Adrenal gland (tissue), 5 donors: ENCODE measurements at regions not wholly inside any gene's neighbourhood (a gene's known extent, or its start where the extent isn't known, plus 50 kb on each side); places are given as distances from the start of the nearest gene placed in this dataset.

Source experiments
- CTCF ChIP-seq, 6 experiments: fragments of 450-650 bp in 4 of 6; fragments of 200-600 bp in 2 of 6; sonication (generic) in 1 of 6; IDR thresholded peaks; 1 replicate in 5 of 6; 2 replicates in 1 of 6; pipeline versions ENCODE4 v1.5.1 to v1.8.0; 2016 to 2021; ENCODE audit warnings: antibody characterized with exemption in 6 of 6, mild to moderate bottlenecking in 2 of 6, moderate library complexity in 1 of 6
- POLR2A ChIP-seq, 2 donors: fragments of 450-650 bp; IDR thresholded peaks; one replicate each; pipeline ENCODE4 v1.6.1; 2017; ENCODE audit warnings: antibody characterized with exemption in 2 of 2, mild to moderate bottlenecking in 2 of 2, moderate library complexity in 1 of 2
- donor health status: DM: no; HTN: no; CAD: no.

GRCh38 chr6:115221198-115221597, 839.5 kb downstream of the FRK start:
- no peak for TF ChIP-seq CTCF (IDR thresholded peaks at IDR 0.05)
- no peak for TF ChIP-seq POLR2A (IDR thresholded peaks at IDR 0.05)
